Bone marrow (tissue), 2 donors: ENCODE measurements at regions not wholly inside any gene's neighbourhood (a gene's known extent, or its start where the extent isn't known, plus 50 kb on each side); places are given as distances from the start of the nearest gene placed in this dataset.

ENCODE experiments used
- DNase-seq, 2 donors: peaks; one replicate each; lab custom pipeline; 2025; lab: John Stamatoyannopoulos, UW

DNA sequence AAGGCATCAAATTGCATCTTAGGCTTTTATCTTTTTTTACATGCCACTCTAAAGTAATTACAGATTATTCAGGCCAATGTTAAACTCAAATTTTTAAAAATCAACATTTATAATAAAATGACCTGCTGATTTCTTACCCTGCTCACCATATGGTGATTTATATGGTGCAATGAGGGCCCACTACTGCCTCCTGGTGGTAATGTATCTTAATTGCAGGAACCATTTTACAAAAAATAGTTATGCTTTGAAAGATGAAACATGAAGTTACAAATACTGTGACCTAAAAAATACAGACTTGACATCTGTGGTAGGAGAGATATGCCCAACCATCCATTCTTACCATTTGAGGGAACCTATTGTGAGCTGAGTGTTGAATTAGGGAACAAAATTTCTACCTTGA, 292.6 kb upstream of the TAS2R1 start:
- DNase-seq, result no peak

DNA sequence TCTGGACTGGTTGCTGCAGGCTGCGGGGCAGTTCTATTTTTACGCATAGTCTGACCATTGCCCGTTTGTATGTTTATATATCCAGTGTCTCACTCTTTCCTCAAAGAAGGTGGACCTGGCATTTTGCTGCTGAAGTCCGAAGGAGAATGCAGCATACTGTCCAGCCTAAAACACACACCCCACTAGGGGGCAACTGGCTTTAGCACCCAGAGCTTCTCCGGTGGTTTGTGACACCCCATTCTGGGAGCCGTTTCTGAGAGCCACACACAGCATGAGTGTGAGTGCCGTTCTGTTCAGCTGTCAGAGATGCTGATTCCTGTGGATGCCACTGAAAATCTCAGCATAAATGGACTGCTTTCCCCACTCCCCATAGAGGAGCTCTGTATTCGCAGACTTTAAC, 290.5 kb upstream of the TAS2R1 start:
- no peak for DNase-seq

DNA sequence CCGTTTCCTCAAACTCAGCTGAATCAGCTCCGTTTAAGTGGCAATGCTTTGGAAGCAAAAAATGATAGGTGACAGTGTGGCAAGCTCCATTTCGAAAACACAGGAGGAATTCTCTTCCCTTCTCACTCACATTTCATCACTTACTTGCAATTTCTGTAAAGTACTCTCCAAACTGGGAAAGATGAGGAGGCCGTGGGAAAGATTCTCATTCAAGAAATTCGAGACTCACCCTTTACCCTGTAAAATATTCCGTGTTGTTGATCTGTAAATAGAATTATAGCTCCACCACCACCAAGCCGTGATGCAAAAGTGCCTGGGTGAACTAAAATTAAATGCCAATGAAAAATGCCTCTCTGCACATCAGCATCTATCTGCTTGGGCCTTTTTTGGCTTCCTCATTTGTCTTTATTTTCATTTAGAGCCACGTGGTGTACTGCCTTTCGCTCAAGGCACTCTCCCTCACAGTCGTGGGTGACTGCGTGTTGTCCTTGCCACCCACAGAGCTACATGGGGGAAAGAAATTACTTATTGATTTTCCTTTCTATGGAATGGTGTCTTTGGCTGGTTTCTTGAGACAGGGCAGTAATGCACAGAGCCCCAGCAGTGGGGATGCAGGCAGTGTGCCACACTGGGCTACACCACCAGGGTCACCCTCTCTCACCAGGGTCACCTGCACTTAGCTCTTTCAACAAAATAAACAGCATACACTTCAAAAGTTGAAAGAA, 289.3 kb upstream of the TAS2R1 start:
- DNase-seq, result no peak

DNA sequence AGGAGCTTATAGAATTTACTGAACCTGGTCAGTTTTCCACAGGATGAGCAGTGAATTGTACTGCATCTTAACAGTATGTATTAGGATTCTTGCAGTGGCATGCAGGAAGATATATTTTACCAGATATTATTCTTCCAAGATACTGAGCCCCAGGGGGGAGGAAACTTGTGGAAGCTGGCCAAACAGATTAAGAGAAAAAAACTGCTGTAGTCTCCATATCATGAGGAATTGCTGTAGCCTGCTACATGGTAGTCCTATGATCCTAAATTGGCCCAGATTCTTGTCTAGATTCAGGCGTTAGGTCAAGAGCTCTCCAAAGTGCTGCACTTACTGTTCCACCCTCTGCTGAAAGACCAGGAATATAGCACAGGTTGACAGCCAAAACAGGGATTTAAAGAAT, 275.5 kb upstream of the TAS2R1 start:
- no peak for DNase-seq

DNA sequence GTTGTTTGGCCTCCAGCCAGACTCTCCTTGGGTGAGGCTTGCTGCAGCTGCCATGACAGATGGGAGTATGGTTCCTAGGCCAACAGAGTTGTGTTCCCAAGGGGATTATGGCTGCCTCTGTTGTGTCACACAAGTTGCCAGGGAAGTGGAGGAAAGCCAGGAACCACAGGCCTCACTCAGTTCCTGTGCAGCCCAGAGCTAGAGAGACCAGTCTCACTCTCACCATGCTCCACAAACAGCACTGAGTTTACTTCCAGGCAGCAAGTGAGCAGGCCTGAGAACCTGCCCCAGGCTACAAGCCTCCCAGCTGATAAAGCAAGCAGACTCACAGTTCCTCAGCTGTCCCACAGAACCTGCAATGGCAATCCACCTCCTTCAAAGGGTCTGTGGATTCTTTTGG, 273.6 kb upstream of the TAS2R1 start:
- DNase-seq, result no peak

DNA sequence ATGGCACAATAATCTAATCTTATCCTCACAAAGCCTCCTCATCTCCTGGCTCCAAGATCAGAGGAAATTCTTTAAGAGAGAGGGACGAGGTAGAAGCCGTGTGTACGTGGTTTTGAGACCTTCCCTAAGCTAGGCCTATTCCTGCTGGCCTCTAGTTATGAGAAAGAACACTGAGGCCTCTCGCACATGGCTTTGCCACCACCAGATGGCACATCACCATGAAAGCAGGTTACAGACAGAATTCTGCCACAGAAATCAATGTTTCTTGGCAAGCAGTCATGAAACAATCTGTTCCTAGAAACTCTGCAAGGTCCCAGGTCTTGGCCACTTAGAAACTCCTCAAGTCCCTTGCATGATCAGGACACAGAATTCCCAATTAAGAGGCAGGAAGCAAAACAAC, 268.2 kb upstream of the TAS2R1 start:
- DNase-seq, result no peak

DNA sequence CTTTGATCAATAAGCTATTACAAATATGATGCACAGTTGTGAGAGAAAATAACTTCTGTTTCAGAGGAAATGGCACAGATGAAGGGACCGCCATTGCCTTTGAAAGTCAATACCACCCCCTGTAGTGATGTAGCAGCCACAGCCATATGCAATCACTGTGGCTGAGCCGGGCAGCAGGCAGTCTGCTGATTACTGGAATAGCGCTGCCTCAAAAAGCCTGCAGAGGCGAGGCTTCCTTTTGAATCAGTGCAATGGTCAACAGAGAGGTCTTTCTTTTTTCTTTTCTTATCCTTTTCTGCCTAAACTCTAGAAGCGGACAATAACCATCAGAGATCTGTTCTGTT, 265.1 kb upstream of the TAS2R1 start:
- no peak for DNase-seq

DNA sequence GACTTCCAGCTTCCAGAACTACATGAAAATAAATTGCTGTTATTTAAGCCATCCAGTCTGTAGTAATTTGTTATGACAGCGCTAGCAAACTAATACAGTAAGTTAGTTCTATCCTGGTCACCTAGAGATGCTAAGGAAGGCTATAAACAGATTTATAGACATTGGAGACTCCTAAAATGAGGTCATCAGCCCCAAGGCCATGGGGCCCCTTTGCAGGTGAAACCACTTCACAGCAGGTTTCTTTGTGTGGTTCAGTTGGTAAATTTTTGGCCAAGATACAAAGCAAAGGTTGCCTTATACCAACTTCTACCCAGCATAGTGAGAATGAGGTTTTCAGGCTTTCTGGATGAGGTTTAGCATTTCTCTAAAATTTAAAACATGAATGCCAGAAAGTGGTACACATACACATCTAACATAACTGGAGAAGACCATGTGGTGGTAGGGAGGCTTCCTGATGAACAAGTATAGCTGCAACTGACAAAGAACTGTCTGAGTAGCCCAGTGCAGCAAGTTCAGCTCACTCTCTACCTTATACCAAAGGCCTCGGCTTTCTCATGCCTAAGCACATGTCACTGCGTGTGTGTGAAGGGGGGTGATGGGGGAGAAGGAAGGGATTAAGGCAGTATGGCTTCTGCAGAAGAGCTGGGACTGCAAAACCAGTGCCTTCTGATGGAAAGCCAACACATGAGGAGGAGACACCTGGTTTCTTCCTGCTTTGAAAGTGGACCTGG, 264.6 kb upstream of the TAS2R1 start:
- DNase-seq, result no peak

DNA sequence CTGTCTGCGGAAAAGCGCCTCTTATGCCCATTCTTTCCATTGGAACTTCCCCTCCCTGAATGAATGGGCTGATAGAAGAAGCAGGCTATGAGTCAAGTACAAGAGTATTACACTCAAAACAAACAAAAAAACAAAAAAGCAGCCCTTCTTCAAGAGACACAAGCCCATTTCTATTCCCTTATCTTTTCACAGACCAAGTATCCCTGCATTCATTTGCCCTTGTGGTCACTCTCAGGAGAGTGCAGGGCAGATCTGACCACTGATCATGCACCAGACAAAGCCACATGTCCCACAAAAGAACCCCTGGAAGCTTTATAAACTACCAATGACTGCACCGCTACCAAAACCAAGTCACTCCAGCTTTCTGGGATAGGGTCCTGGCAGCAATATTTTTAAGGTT, 262.5 kb upstream of the TAS2R1 start:
- DNase-seq, result no peak

DNA sequence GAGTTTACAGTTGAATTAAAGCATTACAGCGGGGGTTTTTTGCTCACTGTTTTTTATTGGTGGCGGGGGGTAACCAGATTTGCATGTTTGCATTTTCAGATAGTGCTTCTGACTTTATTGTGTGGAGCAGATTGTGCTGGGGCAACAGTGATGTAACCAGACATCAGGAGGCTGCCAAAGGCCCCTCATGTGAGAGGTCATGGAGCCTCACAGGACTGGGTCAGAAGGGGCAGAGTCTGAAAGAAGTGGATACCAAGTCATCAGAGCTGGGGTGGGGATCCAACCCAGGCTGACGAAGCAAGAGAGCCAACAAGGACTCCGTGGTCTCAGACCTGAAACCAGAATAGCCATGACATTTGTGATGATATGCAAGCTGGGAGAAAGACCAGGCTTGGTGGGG, 259.4 kb upstream of the TAS2R1 start:
- no peak for DNase-seq

DNA sequence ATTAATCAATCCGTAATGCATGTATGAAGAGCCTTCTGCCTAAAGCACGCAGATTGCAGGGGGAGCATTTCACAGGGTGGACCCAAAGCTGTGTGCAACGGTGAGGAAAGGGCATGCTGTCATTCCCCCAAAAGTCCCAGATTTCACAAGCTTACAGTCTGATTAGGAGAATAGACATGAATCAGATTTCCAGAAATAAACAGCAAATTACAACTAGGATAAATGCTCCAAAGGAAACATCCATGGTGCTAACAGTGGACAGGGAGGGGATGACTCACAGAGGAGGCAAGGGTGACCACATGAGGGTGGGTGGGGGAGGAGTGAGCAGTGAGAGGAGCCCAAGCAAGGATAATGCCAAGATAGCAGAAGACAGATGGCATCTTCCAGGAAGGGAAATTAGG, 258.4 kb upstream of the TAS2R1 start:
- no peak for DNase-seq

DNA sequence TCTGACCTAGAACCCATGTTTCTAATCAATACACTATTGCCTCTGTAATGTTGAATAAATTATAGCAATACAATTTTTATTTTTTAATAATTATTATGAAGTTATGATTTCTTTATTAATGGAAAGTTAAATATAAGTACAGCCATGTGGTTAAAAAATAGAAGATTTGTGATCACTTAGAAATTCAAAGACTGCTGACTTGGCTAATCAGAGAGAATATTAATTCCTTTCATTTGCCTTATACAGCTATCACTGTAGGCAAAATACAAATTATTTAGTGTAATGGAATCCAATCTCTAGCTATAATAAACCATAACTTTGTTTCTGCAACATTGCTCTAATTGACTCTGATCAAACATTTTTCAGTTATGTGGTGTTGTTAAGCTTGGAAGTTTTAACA, 255.0 kb upstream of the TAS2R1 start:
- DNase-seq, result no peak

DNA sequence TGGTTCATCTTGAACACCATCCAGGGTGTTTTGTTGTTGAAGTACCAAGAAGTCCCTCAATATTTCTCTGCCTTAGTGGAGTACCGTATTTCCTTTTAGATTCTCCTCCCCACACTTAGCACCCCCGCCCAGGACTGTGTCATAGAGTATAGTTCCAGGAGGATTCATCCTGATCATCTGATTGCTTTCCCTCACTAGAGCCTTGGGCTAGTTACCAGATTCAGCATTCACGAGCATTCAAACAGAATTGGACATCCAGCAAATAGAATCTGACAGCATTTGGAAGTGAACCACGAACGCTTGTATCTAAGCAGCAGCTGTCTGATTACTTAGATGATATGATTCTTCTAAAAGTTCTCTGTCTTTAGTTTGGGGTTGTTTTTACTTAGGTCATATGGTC, 248.1 kb upstream of the TAS2R1 start:
- no peak for DNase-seq

DNA sequence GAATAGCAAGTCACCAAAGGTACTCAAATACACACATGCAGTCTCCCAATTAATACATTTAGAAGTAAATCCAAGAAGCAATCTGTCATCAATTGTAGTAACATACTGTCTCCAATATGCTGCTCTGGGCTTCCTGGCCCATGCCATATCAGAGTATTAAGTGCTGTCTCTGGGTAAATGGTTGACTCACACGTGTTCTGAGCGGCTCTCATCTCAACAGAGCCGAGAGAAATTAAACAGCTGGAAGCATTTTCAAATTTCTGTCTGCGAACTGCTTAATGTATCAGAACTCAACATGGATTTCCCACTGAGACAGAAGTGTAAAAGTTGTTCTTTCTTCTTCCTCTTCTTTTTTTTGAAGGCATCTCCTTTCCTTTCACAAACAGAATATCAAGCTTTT, 247.3 kb upstream of the TAS2R1 start:
- no peak for DNase-seq

DNA sequence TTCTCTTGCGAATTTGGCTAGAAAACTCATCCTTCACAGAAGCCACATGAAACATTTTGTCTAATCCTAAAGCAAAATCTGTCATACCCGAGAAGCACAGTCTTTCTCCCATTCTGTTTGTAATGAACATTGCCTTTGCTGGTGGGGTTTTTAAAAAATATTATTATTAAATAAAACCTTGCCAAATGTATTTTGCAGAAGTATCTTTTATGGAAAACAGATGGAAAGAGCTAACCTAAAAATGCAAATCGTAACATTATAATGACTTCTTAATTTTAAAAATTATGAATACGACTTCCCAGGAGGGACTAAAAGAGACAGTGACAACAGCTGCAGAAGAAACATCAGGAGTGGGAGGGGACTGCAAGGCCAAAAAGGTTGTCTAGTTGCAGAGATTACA, 246.3 kb upstream of the TAS2R1 start:
- DNase-seq, result no peak

DNA sequence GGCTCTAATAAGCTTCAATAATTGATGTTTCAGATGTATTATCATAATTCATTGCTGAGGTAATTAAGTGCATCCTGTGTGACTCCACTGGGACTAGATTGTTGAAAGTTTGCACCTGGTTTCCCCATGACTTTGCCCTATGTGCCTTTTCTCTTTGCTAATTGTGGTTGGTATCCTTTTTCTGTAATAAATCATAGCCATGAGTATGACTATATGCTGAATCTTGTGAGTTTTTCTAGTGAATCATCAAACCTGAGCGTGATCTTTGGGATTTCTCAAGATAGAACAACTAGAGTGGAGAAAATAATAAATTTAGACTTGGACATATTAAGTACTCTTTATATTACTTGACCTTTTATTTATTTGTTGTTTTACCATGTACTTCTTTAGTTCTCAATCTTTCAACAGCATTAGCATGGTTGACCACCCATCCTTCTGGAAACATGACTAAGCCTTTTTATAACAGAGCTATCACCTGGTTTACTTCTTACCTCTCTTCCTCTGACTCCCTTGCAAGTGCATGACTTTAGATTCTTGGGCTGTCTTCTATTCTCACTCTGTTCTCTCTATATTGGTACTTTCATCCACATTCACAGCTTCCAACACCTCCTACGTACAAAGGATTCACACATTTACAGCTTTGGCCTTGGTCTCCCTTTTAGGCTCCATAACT, 239.6 kb upstream of the TAS2R1 start:
- DNase-seq, result no peak

DNA sequence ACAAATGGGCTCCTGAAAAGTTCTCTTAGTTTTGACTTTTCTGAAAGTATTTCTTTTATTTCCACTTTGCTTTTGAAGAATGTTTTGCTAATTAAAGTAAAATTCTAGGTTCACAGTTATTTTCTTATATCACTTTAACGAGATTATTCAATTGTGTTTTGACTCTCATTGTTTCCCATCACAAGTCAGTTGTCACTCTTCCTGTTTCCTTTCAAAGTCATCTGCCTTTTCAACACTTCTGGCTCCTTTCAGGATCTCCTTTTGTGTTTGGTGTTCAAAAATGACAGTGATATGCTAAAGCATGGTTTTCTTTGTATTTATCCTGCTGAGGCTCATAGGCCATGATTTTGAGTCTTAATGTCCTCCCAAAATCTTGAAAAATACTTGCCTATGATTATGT, 235.4 kb upstream of the TAS2R1 start:
- no peak for DNase-seq

DNA sequence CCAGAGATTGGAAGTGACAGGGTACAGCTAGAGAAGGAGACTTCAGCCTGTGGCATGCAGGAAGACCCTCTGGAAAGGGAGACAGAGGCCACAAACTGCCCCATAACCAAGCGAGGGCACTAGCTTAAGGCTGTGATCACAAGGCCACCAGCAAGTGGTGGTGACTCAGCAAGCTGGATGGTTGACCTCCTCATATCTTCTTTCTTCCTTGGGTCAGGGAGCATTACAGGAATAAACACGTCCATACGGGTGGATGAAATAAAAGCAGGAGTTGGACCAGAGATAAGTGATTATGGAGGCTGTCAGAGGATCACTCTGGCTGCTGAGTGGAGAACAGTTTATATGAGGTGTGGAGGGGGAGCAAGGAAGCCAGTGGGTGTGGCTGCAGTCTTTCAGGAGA, 234.6 kb upstream of the TAS2R1 start:
- no peak for DNase-seq

DNA sequence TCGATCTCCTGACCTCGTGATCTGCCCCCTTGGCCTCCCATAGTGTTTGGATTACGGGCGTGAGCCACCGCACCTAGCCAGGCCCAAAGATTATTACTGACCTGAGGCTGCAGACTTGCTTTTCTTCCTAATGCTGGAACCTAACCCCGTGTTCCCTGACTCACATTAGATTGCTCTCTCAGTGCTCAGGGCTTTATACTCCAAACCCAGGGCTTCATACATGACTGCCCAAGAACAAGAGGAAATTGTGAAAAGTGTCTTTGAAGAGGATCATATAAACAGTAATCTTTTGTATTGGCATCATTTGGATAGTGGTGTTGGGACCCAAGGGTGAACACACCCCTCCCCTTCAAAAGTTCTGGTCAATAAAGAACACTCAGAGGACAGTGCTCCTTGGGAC, 233.3 kb upstream of the TAS2R1 start:
- no peak for DNase-seq

DNA sequence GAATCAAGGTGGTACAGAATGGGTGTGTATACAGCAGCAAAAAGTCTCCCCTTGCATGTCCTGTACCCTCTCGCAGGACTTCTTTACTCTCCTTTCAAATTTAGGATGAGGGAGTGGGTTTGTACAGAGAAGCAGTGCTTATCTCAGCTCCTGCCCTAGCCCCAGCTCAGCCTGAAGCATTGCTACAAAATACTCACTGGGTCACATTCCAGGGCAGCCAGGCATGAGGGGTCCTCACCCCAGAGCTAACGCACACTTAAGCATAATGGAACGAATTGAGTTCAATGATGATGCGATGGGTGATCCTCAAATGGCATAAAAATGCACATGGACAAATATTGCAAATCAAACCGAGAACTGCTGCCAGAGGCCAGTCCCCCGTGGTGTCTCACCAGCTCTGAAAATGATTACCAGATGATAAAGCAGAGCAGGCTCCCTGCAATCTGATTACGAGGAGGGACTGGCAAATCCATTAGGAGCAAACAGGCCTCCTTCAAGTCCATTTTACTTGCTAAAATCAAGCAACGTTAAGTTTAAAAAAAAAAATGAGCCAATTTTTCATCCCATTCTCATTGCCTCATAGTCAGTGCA, 231.6 kb upstream of the TAS2R1 start:
- DNase-seq, result no peak

DNA sequence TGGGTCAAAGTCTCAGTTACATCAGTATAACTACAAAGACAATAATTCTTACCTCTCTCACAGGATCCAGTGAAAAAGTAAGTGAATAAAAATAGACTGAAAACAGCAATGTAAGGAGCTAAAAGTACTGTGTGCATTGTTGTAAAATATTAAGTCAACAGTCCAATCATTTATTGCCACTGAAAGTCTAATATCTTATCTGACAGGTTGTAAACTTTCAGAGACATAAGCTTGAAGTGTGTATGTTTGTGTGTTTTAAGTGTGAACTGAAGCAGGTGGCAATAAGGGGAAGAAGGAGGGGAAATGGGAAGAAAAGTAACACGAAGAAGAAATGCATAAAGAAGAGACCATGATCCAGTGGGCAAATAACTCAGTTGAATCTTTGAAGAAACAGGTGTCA, 229.7 kb upstream of the TAS2R1 start:
- no peak for DNase-seq

DNA sequence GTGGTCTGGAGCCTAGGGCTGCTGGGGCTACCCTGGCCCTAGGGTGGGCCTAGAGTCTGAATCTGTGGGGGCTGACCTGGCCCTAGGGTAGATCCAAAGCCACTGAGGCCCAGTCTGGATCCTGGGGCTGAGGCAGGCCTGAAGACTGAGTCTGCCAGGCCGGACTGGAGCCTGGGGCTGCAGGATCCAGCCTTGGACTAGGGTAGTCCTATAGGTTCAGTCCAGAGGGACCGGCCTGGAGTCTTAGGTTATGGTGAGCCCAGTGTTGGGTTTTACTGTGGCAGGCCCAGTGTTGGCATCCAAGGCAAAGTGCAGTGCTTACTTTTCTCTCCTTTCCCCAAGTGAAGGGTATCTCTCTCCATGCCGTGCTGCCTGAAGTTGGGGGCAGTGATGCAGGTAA, 227.9 kb upstream of the TAS2R1 start:
- no peak for DNase-seq

DNA sequence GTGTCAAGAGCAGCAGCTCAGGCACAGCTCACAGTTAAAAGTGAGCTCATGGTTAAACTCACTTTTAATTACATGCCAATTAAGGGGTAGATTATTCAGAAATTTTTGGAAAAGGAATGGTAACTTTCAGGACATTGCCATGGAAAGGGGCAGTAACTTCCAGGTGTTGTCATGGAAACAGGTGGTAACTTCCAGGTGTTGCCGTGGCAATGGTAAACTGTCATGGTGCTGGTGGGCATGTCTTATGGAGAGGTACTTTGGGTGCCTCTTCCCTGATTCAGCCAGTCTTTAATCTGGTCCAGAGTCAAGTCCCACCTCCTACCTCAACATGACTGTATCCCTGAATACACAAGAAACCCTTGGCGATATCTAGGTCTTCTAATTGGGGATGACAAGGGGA, 223.2 kb upstream of the TAS2R1 start:
- no peak for DNase-seq
